NCI-H748 (cell line): ENCODE measurements at regions not wholly inside any gene's neighbourhood (a gene's known extent, or its start where the extent isn't known, plus 50 kb on each side); places are given as distances from the start of the nearest gene placed in this dataset.

Experiments used
- DNase-seq: peaks from one replicate; lab custom pipeline; 2025; ENCODE audit not compliant: unreplicated experiment; lab: John Stamatoyannopoulos, UW

GRCh38 chr5:114660791-114661190 lies 298.9 kb downstream of the KCNN2 start:
- no peak for DNase-seq

GRCh38 chr5:114658194-114658593 lies 296.3 kb downstream of the KCNN2 start:
- DNase-seq: no peak

GRCh38 chr5:114657342-114658130 lies 295.7 kb downstream of the KCNN2 start:
- no peak for DNase-seq

GRCh38 chr5:114649878-114650277 lies 288.0 kb downstream of the KCNN2 start:
- no peak for DNase-seq

GRCh38 chr5:114648940-114649339 lies 287.1 kb downstream of the KCNN2 start:
- no peak for DNase-seq

GRCh38 chr5:114644576-114644975 lies 282.7 kb downstream of the KCNN2 start:
- no peak for DNase-seq

- DNase-seq: no peak
Measured at GRCh38 chr5:114636271-114636670, 274.4 kb downstream of the KCNN2 start.

- DNase-seq: no peak
Measured at GRCh38 chr5:114634967-114635901, 273.4 kb downstream of the KCNN2 start.

GRCh38 chr5:114634517-114634916 lies 272.6 kb downstream of the KCNN2 start:
- no peak for DNase-seq

GRCh38 chr5:114612406-114612805 lies 250.5 kb downstream of the KCNN2 start:
- no peak for DNase-seq

- no peak for DNase-seq
Measured at GRCh38 chr5:114581136-114581535, 219.3 kb downstream of the KCNN2 start.

- DNase-seq: no peak
Measured at GRCh38 chr5:114565871-114566270, 204.0 kb downstream of the KCNN2 start.

GRCh38 chr5:114565139-114565538 lies 203.3 kb downstream of the KCNN2 start:
- no peak for DNase-seq

GRCh38 chr5:114561415-114561814 lies 199.5 kb downstream of the KCNN2 start:
- DNase-seq: no peak
